Right lobe of liver (tissue), 4 donors: ENCODE measurements at regions not wholly inside any gene's neighbourhood (a gene's known extent, or its start where the extent isn't known, plus 50 kb on each side); places are given as distances from the start of the nearest gene placed in this dataset.

ENCODE experiments used
- POLR2A ChIP-seq: fragments of 450-650 bp; IDR thresholded peaks from one replicate; pipeline ENCODE4 v1.6.1; 2017; ENCODE audit warnings: antibody characterized with exemption, mild to moderate bottlenecking
- TF ChIP-seq, protein P1 (sequence below), 4 donors: fragments of 200-600 bp in 3 of 4; fragments of 450-650 bp in 1 of 4; IDR thresholded peaks; one replicate each; pipeline versions ENCODE4 v1.5.1 to v1.8.0; 2016 to 2022; ENCODE audit warnings: antibody characterized with exemption in 4 of 4, mild to moderate bottlenecking in 2 of 4
- donor health status: DM: no; HTN: no; CAD: no.
- donor health status: DM: no; HTN: no; CAD: no.
- donor health status: DM: no; HTN: yes; CAD: no.

DNA sequence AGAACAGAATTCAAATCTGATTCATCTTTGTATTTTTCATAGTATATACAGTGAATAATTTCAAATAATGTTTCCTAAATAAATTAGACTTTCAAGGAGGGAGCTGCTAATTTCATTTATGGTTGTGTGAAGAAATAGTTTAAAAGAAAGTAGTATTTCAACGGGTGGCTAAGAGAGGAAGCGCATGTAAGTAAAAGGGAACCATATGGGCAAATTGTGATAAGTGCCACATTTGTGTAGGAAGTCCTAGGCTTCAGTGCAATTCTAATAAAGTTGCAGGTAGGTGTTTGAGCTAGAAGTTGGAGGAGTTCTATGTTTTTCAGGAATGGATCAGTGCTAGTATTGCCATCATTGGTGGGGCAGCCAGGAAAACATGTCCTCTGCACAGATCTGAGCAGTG is 178.8 kb upstream of the PRDM1 start:
- TF ChIP-seq, protein P1, sequence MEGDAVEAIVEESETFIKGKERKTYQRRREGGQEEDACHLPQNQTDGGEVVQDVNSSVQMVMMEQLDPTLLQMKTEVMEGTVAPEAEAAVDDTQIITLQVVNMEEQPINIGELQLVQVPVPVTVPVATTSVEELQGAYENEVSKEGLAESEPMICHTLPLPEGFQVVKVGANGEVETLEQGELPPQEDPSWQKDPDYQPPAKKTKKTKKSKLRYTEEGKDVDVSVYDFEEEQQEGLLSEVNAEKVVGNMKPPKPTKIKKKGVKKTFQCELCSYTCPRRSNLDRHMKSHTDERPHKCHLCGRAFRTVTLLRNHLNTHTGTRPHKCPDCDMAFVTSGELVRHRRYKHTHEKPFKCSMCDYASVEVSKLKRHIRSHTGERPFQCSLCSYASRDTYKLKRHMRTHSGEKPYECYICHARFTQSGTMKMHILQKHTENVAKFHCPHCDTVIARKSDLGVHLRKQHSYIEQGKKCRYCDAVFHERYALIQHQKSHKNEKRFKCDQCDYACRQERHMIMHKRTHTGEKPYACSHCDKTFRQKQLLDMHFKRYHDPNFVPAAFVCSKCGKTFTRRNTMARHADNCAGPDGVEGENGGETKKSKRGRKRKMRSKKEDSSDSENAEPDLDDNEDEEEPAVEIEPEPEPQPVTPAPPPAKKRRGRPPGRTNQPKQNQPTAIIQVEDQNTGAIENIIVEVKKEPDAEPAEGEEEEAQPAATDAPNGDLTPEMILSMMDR (IDR thresholded peaks at IDR 0.05), result no peak
- no peak for TF ChIP-seq POLR2A
